ENCODE measurements at regions not wholly inside any gene's neighbourhood (a gene's known extent, or its start where the extent isn't known, plus 50 kb on each side); places are given as distances from the start of the nearest gene placed in this dataset.

DNA sequence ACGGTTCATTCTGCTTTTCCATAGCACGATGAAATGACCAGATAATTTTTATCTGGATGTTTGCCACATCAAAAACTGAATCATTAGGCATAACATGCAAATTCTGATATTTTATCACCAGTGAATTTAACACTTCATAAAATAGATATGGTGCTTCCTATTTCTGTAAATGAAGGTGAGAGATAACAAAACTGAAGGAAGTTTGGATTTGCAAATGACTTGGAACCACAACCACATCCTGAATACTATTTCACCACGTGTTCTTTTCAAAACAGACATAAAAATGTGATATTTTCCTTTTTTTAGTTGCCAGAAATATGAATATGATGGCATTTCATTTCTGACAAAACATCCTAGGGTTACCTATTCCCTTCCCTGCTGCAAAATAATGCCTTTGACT is 146.1 kb downstream of the EDN1 start:
- Mint-ChIP-seq H3K27ac (no peak overlapping the region), H3K27me3 (peaks cover 10% of the 10 kb centered on the region), H3K4me1 (no peaks in the 10 kb centered on the region), H3K4me3 (no peak overlapping the region), H3K9me3 (peaks cover 0 to 12% of the 10 kb centered on the region in 2 donors)
- ATAC-seq (no peak), DNase-seq (no peak)

DNA sequence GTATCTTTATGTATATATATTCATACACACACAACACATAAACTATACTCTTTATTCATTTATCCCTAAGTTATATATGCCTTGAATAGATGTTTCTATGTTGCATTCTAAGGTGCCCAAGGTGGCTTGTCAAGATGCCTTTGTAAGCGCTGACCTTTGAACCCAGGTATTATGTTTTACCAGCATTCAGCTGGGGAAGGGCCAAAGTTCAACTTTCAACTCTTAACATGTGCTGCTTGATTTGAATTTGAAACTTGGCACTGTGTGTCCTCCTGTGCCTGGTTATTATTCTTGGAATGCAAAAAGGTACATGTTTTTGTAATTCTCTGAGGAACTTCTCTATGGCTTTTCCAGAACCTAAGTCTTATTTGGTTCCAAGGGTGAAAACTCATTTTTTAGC is 146.5 kb downstream of the EDN1 start:
- H3K4me3 Mint-ChIP-seq = no peak overlapping the region
- no peak for DNase-seq

DNA sequence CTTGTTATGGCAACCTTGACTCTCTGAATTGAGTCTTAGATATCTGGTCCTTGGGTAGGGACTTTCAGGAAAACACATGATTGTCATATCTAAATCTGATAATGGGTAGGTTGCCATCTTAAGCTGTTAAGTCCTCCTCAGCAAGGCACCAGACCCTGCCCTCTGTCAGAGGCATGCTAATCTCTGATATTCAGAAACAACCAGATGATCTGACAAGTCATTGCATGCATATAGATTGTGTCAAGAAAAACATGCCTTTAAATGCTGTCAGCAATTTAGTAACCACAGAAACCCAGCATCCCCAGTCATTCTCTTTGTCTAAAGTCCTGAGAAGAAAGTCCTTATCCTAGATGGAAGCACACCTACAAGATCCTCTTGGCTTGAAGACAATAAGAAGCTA is 149.1 kb downstream of the EDN1 start:
- H3K4me1 Mint-ChIP-seq = no peaks in the 10 kb centered on the region

More for the DNA sequence above, 146.5 kb downstream of the EDN1 start:
- ATAC-seq = no peak
- Mint-ChIP-seq H3K9me3 (peaks cover 0 to 12% of the 10 kb centered on the region in 2 donors), H3K27ac (no peak overlapping the region), H3K4me1 (no peaks in the 10 kb centered on the region), H3K27me3 (peaks cover 10% of the 10 kb centered on the region)

GRCh38 chr6:12440981-12441380 is 150.8 kb downstream of the EDN1 start:
- ATAC-seq = no peak
- Mint-ChIP-seq H3K27me3 (peaks cover 14% of the 10 kb centered on the region), H3K4me3 (no peak overlapping the region), H3K4me1 (no peaks in the 10 kb centered on the region), H3K27ac (no peak overlapping the region), H3K9me3 (no peaks in the 10 kb centered on the region)
- DNase-seq = no peak

More for the DNA sequence above, 149.1 kb downstream of the EDN1 start:
- DNase-seq (no peak), ATAC-seq (no peak)
- no peak overlapping the region for H3K27ac Mint-ChIP-seq
- no peaks in the 10 kb centered on the region for H3K9me3 Mint-ChIP-seq
- peaks cover 10% of the 10 kb centered on the region for H3K27me3 Mint-ChIP-seq
- no peak overlapping the region for H3K4me3 Mint-ChIP-seq

GRCh38 chr6:12442455-12442854 is 152.3 kb downstream of the EDN1 start:
- Mint-ChIP-seq H3K27me3 (peaks cover 29% of the 10 kb centered on the region), H3K9me3 (no peaks in the 10 kb centered on the region), H3K4me1 (no peaks in the 10 kb centered on the region), H3K4me3 (no peak overlapping the region), H3K27ac (no peak overlapping the region)
- no peak for ATAC-seq
- DNase-seq = no peak

- no peak overlapping the region for H3K4me3 Mint-ChIP-seq
- peaks cover 0 to 7% of the 10 kb centered on the region in 2 donors for H3K9me3 Mint-ChIP-seq
- DNase-seq = no peak
- no peak for ATAC-seq
- H3K27ac Mint-ChIP-seq = no peak overlapping the region
- peaks cover 38% of the 10 kb centered on the region for H3K27me3 Mint-ChIP-seq
- H3K4me1 Mint-ChIP-seq = no peaks in the 10 kb centered on the region
Measured at GRCh38 chr6:12446394-12446793, 156.2 kb downstream of the EDN1 start.

GRCh38 chr6:12449447-12449846 is 159.3 kb downstream of the EDN1 start:
- DNase-seq (no peak), ATAC-seq (no peak)
- Mint-ChIP-seq H3K4me3 (no peak overlapping the region), H3K4me1 (no peaks in the 10 kb centered on the region), H3K27me3 (peaks cover 26% of the 10 kb centered on the region), H3K27ac (no peak overlapping the region), H3K9me3 (peaks cover 13 to 31% of the 10 kb centered on the region in 2 donors)

GRCh38 chr6:12450467-12450866 is 160.3 kb downstream of the EDN1 start:
- Mint-ChIP-seq H3K9me3 (peaks cover 19 to 37% of the 10 kb centered on the region in 2 donors), H3K27ac (no peak overlapping the region), H3K4me1 (no peaks in the 10 kb centered on the region), H3K4me3 (no peak overlapping the region), H3K27me3 (peaks cover 25% of the 10 kb centered on the region)
- ATAC-seq (no peak), DNase-seq (no peak)

- no peak for ATAC-seq
- Mint-ChIP-seq H3K27ac (no peak overlapping the region), H3K4me3 (no peak overlapping the region), H3K27me3 (peaks cover 11% of the 10 kb centered on the region), H3K9me3 (peaks cover 19 to 30% of the 10 kb centered on the region in 2 donors), H3K4me1 (no peaks in the 10 kb centered on the region)
- no peak for DNase-seq
Measured at GRCh38 chr6:12456343-12456742, 166.2 kb downstream of the EDN1 start.

- H3K4me1 Mint-ChIP-seq = no peaks in the 10 kb centered on the region
- H3K4me3 Mint-ChIP-seq = no peak overlapping the region
- DNase-seq = no peak
- H3K27me3 Mint-ChIP-seq = peaks cover 11% of the 10 kb centered on the region
- H3K9me3 Mint-ChIP-seq = peaks cover 19 to 23% of the 10 kb centered on the region in 2 donors
- no peak overlapping the region for H3K27ac Mint-ChIP-seq
- ATAC-seq = no peak
Measured at GRCh38 chr6:12457094-12457493, 166.9 kb downstream of the EDN1 start.

DNA sequence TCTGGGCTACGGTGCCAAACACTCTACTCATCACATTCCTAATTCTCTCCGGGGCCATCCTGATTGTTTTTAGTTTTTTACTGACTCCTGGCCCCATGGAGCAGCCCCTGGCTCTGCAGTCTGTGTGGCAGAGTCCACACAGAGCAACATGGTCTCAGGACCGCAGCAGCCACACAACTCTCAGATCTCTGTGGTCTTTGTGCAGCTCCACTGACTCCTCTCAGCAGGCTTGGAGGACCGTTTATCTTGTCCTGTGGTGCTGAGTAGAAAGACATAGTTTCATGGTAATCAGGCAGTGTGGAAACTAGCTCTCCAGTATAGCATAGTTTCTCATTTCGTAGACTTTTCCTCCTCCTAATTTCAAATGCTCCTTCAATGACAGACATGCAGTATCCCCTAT is 168.4 kb downstream of the EDN1 start:
- ATAC-seq (no peak), DNase-seq (no peak)
- Mint-ChIP-seq H3K27me3 (peaks cover 11% of the 10 kb centered on the region), H3K27ac (peak overlapping the region in 1 of 2 donors; percentile 49), H3K9me3 (peaks cover 10 to 13% of the 10 kb centered on the region in 2 donors), H3K4me1 (no peaks in the 10 kb centered on the region), H3K4me3 (no peak overlapping the region)

GRCh38 chr6:12459945-12460661 is 169.9 kb downstream of the EDN1 start:
- no peak for DNase-seq
- Mint-ChIP-seq H3K27me3 (peaks cover 17% of the 10 kb centered on the region), H3K4me3 (no peak overlapping the region), H3K27ac (no peak overlapping the region), H3K9me3 (peaks cover 0 to 2% of the 10 kb centered on the region in 2 donors), H3K4me1 (no peaks in the 10 kb centered on the region)
- ATAC-seq = no peak

DNA sequence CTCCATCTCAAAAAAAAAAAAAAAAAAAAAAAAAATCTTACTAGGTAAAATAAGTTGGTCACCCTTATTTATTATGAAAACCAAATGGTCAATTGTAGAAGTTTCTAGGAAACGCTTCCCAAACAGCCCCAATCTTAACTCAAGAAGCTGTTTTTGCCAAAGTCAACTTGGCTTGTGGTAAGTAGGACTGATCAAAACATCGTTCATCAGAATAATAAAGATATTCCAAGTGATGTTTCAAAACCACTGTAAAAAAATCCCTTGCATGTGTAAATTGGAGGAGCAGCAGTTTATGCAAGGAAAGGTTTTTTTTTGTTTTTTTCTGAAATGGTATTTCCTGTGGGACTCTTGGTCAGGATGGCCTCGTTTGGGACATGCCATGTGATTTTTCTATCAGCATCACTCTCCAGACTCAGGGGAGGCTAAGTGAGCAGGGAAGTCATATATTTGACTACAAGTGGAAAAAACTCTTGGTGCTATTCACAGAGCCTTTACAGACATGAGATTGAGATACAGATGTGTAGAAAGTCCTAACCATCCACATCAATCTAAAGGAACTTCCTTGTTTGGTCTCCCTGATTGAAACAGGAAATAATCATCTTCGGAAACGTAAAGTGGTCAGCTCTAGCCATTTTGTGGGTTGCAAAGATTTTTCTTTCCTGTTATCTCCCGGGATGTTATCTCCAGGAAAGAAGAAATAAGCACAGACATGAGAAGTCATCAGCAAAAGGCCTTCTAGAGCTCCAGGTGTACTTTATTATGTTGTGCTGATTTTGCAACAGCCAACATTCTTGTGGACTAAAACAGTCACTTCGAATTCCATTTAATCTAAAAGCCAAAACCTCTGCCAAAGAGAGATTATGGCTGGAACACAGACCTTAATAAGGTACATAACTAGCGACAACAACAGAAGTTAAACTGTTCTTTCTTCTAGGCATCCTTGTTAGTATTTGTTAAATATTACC is 177.8 kb downstream of the EDN1 start:
- DNase-seq (no peak), ATAC-seq (no peak)
- H3K4me3 Mint-ChIP-seq = no peak overlapping the region
- peaks cover 16% of the 10 kb centered on the region for H3K27me3 Mint-ChIP-seq
- H3K9me3 Mint-ChIP-seq = peaks cover 0 to 7% of the 10 kb centered on the region in 2 donors
- H3K4me1 Mint-ChIP-seq = no peaks in the 10 kb centered on the region
- no peak overlapping the region for H3K27ac Mint-ChIP-seq

GRCh38 chr6:12472601-12473038 is 182.5 kb downstream of the EDN1 start:
- ATAC-seq = no peak
- Mint-ChIP-seq H3K4me3 (no peak overlapping the region), H3K27ac (no peak overlapping the region), H3K9me3 (no peaks in the 10 kb centered on the region), H3K4me1 (no peaks in the 10 kb centered on the region), H3K27me3 (peaks cover 16% of the 10 kb centered on the region)
- no peak for DNase-seq

GRCh38 chr6:12473494-12473893 is 183.3 kb downstream of the EDN1 start:
- H3K4me3 Mint-ChIP-seq = no peak overlapping the region
- no peak overlapping the region for H3K27ac Mint-ChIP-seq
- H3K4me1 Mint-ChIP-seq = no peaks in the 10 kb centered on the region
- no peak for ATAC-seq
- DNase-seq = no peak
- H3K27me3 Mint-ChIP-seq = peaks cover 16% of the 10 kb centered on the region
- no peaks in the 10 kb centered on the region for H3K9me3 Mint-ChIP-seq

Data from stimulated activated naive CD8-positive, alpha-beta T cell treated with anti-CD3 and anti-CD28 coated beads, Interleukin-15, amount 100 ng/mL, for 72 hours (primary cell).